Activated B cell treated with CpG ODN at 0.5 μM for 24 hours (primary cell): ENCODE measurements at regions not wholly inside any gene's neighbourhood (a gene's known extent, or its start where the extent isn't known, plus 50 kb on each side); places are given as distances from the start of the nearest gene placed in this dataset.

Experiments
- ATAC-seq: fragments of 200-7000 bp; cut with Tn5 transposase; one replicate; pipeline ENCODE4 v1.10.0; 2021; ENCODE audit warnings: low read depth, mild to moderate bottlenecking, moderate library complexity
- CTCF ChIA-PET: fragments of 350-600 bp; sonication (Branson Sonifier 250); formaldehyde crosslinking; loops from one replicate; lab custom pipeline; 2021; ENCODE audit warnings: antibody characterized with exemption; lab: Charles Lee
- POLR2A ChIA-PET: fragments of 350-600 bp; sonication (Branson Sonifier 250); formaldehyde crosslinking; loops from one replicate; lab custom pipeline; 2021; ENCODE audit warnings: antibody characterized with exemption; lab: Charles Lee
- DNase-seq: peaks from one replicate; pipeline ENCODE4 v3.0.0; 2022
- H3K27ac Mint-ChIP-seq: one replicate; pipeline ENCODE4 v1.8.0; 2020; ENCODE audit warnings: mixed read lengths
- H3K27me3 Mint-ChIP-seq: one replicate; pipeline ENCODE4 v1.8.0; 2021; ENCODE audit warnings: mixed read lengths
- H3K36me3 Mint-ChIP-seq: one replicate; pipeline ENCODE4 v1.8.0; 2021; ENCODE audit warnings: low read depth, mixed read lengths
- H3K4me1 Mint-ChIP-seq: one replicate; pipeline ENCODE4 v1.8.0; 2021; ENCODE audit warnings: mixed read lengths
- H3K4me3 Mint-ChIP-seq: one replicate; pipeline ENCODE4 v1.8.0; 2020; ENCODE audit warnings: mild to moderate bottlenecking, mixed read lengths
- H3K9me3 Mint-ChIP-seq: one replicate; pipeline ENCODE4 v1.8.0; 2020; ENCODE audit warnings: mixed read lengths
- CTCF ChIP-seq: fragments of 200-600 bp; IDR thresholded peaks from one replicate; pipeline ENCODE4 v1.8.0; 2022; ENCODE audit warnings: antibody characterized with exemption, mild to moderate bottlenecking
- intact Hi-C: fragments of 100-400 bp; cut with micrococcal nuclease; formaldehyde crosslinking; loops from one replicate; pipeline ENCODE4 v1.15.1; 2024

- Mint-ChIP-seq H3K9me3 (no peaks in the 10 kb centered on the region), H3K27me3 (no peaks in the 10 kb centered on the region), H3K4me1 (no peaks in the 10 kb centered on the region), H3K27ac (no peak overlapping the region), H3K4me3 (no peak overlapping the region), H3K36me3 (no peaks in the 10 kb centered on the region)
- POLR2A ChIA-PET, result no interaction called here
- ATAC-seq (no peak), DNase-seq (no peak)
- intact Hi-C loops, result no loop called here
- no peak for TF ChIP-seq CTCF
- CTCF ChIA-PET, result no interaction called here
Measured at GRCh38 chr11:131074573-131074972, 158.3 kb upstream of the SNX19 start.

GRCh38 chr11:131077340-131077739, 161.1 kb upstream of the SNX19 start:
- TF ChIP-seq CTCF, result no peak
- Mint-ChIP-seq H3K4me1 (no peaks in the 10 kb centered on the region), H3K27me3 (no peaks in the 10 kb centered on the region), H3K27ac (no peak overlapping the region), H3K4me3 (no peak overlapping the region), H3K36me3 (no peaks in the 10 kb centered on the region), H3K9me3 (peaks cover 3% of the 10 kb centered on the region)
- POLR2A ChIA-PET, result no interaction called here
- CTCF ChIA-PET, result no interaction called here
- no peak for ATAC-seq
- intact Hi-C loops, result no loop called here
- no peak for DNase-seq

GRCh38 chr11:131079036-131079435, 162.8 kb upstream of the SNX19 start:
- peaks cover 3% of the 10 kb centered on the region for H3K9me3 Mint-ChIP-seq
- no peaks in the 10 kb centered on the region for H3K4me1 Mint-ChIP-seq
- intact Hi-C loops, result no loop called here
- H3K36me3 Mint-ChIP-seq, result no peaks in the 10 kb centered on the region
- POLR2A ChIA-PET, result no interaction called here
- H3K27me3 Mint-ChIP-seq, result no peaks in the 10 kb centered on the region
- CTCF ChIA-PET, result no interaction called here
- H3K4me3 Mint-ChIP-seq, result no peak overlapping the region
- no peak overlapping the region for H3K27ac Mint-ChIP-seq
- TF ChIP-seq CTCF, result no peak
- ATAC-seq (no peak), DNase-seq (no peak)

- Mint-ChIP-seq H3K27me3 (no peaks in the 10 kb centered on the region), H3K36me3 (no peaks in the 10 kb centered on the region), H3K9me3 (peaks cover 4% of the 10 kb centered on the region), H3K4me1 (no peaks in the 10 kb centered on the region), H3K27ac (no peak overlapping the region), H3K4me3 (no peak overlapping the region)
- POLR2A ChIA-PET, result no interaction called here
- no peak for TF ChIP-seq CTCF
- intact Hi-C loops, result no loop called here
- ATAC-seq (no peak), DNase-seq (no peak)
- CTCF ChIA-PET, result no interaction called here
Measured at GRCh38 chr11:131089727-131090245, 173.5 kb upstream of the SNX19 start.

DNA sequence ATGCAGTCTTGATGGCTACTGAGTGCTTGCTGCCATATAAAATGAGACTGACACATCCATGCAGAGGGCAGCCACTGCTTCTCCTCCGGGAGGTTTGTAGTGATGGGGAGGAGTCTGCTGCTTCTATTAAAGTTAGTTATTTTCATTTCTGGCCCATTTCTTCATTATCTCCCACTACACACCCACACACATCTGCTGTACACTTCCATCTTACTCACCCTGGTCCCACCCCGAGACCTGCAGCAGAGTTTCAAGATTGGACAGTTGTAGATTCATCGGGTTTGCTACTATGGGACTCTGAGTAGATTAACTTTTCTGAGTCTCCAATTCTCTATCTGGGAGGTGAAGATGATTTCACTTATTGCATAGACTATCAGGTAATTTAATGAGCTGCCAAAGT, 176.2 kb upstream of the SNX19 start:
- TF ChIP-seq CTCF, result no peak
- ChIA-PET CTCF (no interaction called here), POLR2A (no interaction called here)
- Mint-ChIP-seq H3K4me3 (no peak overlapping the region), H3K27me3 (no peaks in the 10 kb centered on the region), H3K4me1 (no peaks in the 10 kb centered on the region), H3K36me3 (no peaks in the 10 kb centered on the region), H3K27ac (no peak overlapping the region), H3K9me3 (no peaks in the 10 kb centered on the region)
- DNase-seq (no peak), ATAC-seq (no peak)
- intact Hi-C loops, result no loop called here
